HG02852 (cell line): ENCODE measurements at regions not wholly inside any gene's neighbourhood (a gene's known extent, or its start where the extent isn't known, plus 50 kb on each side); places are given as distances from the start of the nearest gene placed in this dataset.

Source experiments
- ATAC-seq: cut with Tn5 transposase; IDR thresholded peaks from one replicate; pipeline ENCODE4 v1.9.1; 2021; ENCODE audit warnings: mild to moderate bottlenecking, moderate library complexity; ENCODE audit not compliant: unreplicated experiment

DNA sequence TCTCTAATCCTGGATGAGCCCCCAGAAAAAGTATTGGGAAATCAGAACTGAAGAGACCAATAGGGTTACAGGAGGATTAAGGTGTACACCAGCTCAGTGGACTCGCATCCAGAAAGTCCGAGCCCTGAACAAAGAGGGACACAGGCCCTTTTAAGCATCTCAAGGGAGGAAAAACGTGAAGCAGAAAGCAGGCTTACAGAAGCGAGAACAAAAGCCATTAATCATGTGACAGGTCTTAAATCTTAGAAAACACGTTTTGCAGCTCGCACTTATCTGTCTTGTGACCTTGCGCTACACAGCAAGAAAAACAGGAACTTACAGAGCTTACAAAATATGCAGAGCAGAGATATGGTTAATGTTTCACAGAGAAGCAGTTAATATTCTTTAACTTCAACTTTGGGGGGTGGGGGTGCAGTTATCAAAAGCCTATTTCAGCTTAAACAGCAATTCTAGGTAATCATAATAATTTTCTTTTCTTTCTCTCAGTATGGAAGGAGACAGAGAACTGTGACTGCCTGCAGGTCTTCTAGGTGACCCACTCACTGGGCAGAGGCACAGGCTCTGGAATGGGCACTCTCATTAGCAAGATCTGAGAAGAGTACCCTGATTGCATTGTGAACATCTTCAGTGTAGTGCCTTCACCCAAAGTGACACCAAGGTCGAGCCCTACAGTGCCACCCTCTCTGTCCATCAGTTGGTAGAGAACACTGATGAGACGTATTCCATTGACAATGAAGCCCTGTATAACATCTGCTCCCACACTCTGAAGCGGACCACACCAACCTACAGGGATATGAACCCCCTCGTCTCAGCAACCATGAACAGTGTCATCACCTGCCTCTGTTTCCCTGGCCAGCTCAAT is 65.0 kb upstream of the MOCS1 start:
- ATAC-seq: no peak

DNA sequence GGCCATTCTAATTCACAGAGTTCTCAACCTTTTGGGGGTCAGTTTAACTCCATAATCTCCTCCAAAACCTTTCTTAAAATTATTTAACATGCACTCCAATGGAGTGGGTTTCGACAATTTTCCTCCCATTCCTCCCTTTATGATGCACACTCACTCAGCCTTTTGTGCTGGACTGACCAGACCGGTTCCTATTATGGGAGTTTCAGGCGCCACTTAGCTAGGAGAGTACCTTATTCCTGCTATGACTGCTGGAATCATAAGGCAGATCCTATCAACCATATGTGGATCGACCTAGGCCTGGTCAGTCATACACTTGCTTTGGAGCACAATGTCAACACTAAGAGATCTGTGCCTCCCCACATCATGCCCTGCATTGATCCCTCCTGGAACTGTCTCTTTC is 63.9 kb upstream of the MOCS1 start:
- ATAC-seq: no peak

DNA sequence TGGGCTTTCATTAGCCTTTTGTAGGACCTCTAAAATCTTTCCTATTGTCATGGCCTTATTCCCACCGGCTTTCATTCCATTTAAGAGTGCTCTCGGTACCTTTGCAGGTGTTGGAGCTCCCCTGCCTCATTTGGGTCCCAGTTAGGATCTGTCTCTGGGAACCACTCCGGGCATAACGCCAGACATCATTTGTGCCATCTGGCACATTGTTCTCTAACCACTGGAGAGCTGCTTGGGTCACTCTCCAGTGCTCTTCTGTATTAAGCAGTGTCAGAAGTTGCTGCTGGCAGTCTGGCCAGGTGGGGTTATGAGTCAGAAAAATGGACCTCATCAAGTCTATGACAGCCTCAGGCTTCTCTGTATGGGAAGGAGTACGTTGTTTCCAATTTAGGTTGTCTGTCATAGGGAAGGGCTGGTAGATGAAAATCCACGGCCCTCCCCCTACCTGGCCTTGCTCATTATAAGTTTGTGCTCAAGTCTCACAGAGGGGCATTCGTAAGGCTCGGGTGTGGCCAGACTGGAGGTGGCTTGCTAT is 62.9 kb upstream of the MOCS1 start:
- ATAC-seq: no peak

DNA sequence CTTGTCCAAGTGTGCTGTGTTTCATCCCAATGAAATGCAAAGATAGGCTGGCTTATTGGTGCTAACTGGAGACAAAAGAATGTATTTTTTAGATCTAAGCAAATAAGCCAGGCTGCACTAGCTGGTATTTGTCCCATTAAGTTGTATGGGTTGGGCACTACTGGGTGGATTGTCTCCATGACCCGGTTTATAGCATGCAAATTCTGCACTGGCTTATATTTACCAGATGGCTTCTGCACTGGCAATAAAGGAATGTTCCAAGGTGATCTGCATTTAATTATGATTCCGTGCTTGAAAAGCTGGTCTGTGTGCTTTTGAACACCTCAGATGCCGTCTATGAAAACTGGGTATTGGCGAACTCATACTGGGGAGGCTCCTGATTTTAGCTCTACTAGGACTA is 61.4 kb upstream of the MOCS1 start:
- no peak for ATAC-seq

DNA sequence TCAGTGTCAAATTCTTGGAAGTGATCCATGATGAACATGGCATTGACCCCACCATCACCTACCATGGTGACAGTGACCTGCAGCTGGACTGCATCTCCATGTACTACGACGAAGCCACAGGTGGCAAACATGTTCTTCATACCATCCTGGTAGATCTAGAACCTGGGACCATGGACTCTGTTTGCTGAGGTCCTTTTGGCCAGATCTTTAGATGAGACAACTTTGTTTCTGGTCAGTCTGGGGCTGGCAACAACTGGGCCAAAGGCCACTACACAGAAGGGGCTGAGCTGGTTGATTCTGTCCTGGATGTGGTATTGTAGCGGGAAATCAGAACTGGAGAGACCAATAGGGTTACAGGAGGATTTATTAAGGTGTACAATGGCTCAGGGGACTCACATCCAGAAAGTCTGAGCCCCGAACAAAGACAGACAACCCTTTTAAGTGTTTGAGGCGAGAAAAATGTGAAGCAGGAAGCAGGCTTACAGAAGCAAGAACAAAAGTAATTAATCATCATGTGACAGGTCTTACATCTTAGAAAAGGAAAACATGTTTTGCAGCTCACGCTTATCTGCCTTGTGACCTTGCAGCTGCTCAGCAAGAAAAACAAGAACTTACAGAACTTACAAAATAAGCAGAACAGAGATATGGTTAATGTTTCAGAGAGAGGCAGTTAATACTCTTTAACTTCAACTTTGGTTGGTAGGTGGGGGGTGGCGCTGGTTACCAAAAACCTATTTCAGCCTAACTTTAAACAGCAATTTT is 58.8 kb upstream of the MOCS1 start:
- ATAC-seq: no peak
